Kidney epithelial cell (primary cell): ENCODE measurements at regions not wholly inside any gene's neighbourhood (a gene's known extent, or its start where the extent isn't known, plus 50 kb on each side); places are given as distances from the start of the nearest gene placed in this dataset.
"Not testable (repeated sequence)": the region's sequence is repeated elsewhere in the genome, so short reads cannot be mapped to it uniquely, and the experiment has no call there.

Source experiments
- DNase-seq: peaks from one replicate; pipeline ENCODE4 v3.0.0-alpha.2; 2010; ENCODE audit warnings: low read depth
- H3K27me3 ChIP-seq: 2 replicates; pipeline ENCODE4 v1.6.0; 2011; ENCODE audit warnings: low read length; ENCODE audit not compliant: control insufficient read depth, insufficient read depth
- H3K36me3 ChIP-seq: 2 replicates; pipeline ENCODE4 v1.5.1; 2011; ENCODE audit warnings: low read length; ENCODE audit not compliant: control insufficient read depth, insufficient read depth
- H3K4me3 ChIP-seq: 2 replicates; pipeline ENCODE4 v1.5.1; 2011; ENCODE audit warnings: low read depth, mild to moderate bottlenecking, control low read depth, low read length
- TF ChIP-seq, protein P1 (sequence below): IDR thresholded peaks from 2 replicates; pipeline ENCODE4 v1.5.1; 2011; ENCODE audit warnings: mild to moderate bottlenecking, moderate library complexity, low read length, control low read depth, inconsistent platforms; ENCODE audit not compliant: insufficient read depth, poor library complexity, severe bottlenecking

DNA sequence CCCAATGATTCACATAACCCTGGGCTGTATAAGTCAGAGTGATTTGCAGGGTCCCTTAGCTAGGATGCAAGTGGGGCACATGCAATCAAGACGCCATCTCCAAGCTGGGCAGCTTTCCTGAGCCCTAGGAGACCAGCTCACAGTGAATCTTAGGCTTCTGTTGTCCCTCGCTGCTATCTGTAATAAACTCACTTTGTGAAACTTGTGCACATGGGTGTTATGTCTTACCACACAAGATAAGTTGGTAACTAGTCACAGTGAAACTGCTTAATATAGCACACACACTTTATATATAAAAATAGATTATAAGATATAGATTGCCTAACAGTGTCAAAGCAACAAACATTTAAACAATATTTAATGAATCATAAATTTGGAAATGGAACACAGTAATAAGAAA, 658.5 kb downstream of the SLCO4C1 start:
- DNase-seq, result no peak
- Histone ChIP-seq H3K4me3 (no peak overlapping the region), H3K27me3 (no peaks in the 10 kb centered on the region), H3K36me3 (no peaks in the 10 kb centered on the region)
- TF ChIP-seq, protein P1, sequence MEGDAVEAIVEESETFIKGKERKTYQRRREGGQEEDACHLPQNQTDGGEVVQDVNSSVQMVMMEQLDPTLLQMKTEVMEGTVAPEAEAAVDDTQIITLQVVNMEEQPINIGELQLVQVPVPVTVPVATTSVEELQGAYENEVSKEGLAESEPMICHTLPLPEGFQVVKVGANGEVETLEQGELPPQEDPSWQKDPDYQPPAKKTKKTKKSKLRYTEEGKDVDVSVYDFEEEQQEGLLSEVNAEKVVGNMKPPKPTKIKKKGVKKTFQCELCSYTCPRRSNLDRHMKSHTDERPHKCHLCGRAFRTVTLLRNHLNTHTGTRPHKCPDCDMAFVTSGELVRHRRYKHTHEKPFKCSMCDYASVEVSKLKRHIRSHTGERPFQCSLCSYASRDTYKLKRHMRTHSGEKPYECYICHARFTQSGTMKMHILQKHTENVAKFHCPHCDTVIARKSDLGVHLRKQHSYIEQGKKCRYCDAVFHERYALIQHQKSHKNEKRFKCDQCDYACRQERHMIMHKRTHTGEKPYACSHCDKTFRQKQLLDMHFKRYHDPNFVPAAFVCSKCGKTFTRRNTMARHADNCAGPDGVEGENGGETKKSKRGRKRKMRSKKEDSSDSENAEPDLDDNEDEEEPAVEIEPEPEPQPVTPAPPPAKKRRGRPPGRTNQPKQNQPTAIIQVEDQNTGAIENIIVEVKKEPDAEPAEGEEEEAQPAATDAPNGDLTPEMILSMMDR, result no peak

DNA sequence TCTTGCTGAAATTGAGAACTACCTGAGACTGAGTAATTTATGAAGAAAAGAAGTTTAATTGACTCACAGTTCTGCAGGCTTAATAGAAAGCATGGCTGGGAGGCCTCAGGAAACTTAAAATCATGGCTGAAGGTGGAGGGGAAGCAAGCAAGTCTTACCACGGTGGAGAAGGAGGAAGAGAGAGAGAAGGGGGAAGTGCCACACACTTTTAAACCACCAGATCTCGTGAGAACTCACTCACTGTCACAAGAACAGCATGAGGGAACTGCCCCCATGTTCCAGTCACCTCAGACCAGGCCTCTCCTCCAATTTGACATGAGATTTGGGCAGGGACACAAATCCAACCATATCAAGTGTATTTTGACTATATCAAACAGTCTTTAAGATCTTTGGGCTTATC, 668.3 kb downstream of the SLCO4C1 start:
- H3K36me3 ChIP-seq, H3K27me3 ChIP-seq, DNase-seq, H3K4me3 ChIP-seq: not testable (repeated sequence)

DNA sequence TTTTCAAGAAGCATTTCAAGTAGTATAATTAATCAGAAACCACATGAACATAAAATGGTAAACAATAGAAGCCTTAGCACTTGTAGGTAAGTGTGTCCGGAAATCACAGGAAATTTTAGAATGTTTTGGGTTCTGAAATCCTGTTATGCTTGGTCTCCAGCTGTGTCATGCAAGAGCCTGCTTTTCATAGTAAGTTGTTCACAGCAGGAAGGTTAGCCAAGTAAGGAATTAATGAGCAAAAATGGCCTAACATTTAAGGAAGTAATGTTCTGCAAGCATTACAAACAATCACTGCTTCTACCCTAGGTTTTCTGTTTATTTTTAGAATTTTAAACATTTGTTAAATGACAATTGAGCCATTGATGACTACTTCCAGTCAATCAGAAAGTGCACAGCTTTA, 669.5 kb downstream of the SLCO4C1 start:
- Histone ChIP-seq H3K4me3 (no peak overlapping the region), H3K36me3 (no peaks in the 10 kb centered on the region), H3K27me3 (no peaks in the 10 kb centered on the region)
- TF ChIP-seq, protein P1, result no peak
- no peak for DNase-seq

DNA sequence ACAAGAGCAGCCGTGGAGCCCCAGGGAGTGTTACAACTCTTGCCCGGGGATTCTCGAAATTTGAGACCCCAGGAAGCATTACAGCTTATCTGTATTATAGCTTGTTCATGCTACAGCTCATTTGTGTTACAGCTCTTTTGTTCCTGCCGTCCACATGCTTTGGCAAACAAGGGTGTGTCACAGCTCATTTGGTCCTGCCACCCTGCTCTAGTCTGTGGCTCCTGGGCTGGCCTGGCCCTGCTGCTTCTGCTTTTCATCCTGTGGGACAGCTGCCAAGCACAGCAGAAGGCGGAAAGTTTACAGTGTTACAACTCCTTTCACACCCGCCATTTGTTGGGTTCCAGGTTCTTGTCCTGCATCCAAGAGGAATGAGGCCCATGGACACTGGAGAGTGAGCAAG, 685.0 kb downstream of the SLCO4C1 start:
- Histone ChIP-seq H3K27me3 (no peaks in the 10 kb centered on the region), H3K36me3 (no peaks in the 10 kb centered on the region), H3K4me3 (no peak overlapping the region)
- DNase-seq, result no peak
- TF ChIP-seq, protein P1, result no peak

DNA sequence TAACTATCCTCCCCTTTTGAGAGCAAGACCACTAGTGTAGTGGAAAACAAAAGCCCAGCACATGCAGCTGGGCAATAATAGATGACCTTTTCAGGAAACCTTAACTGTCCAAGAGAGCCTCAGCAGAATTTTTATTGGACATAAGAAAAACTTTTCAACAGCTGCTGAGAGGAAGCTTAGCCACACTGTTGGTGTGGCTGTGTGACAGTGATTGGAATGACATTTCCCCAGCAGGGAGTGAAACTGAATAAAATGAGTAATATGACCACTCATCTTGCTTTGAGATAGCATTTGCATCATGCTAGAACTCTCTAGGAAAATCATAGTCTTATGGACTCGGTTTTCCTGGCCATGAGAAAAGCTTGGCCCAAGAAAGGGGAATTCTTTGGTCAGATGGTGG, 687.8 kb downstream of the SLCO4C1 start:
- Histone ChIP-seq H3K27me3 (no peaks in the 10 kb centered on the region), H3K4me3 (no peak overlapping the region), H3K36me3 (no peaks in the 10 kb centered on the region)
- no peak for DNase-seq
- TF ChIP-seq, protein P1, result no peak

DNA sequence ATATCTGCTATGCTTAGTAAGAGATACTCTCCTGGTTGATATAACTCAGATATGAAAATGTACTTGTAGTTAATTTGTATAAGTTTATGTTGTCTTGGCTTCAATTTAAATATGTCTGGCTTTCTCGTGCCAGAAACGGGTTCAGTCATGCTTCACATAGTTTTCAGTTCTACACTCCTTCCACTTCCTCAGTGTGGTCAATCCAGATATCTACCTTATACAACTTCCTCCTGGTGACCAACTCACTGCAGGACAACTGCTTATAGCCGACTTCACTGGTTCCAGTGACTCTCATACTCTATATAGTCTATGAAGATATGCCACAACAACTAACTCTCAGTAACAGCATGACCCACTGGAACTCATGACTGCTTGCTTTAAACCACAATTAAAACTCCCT, 690.4 kb downstream of the SLCO4C1 start:
- TF ChIP-seq, protein P1, result no peak
- Histone ChIP-seq H3K4me3 (no peak overlapping the region), H3K36me3 (no peaks in the 10 kb centered on the region), H3K27me3 (no peaks in the 10 kb centered on the region)
- DNase-seq, result no peak
